Osteoblast (primary cell): ENCODE measurements at regions not wholly inside any gene's neighbourhood (a gene's known extent, or its start where the extent isn't known, plus 50 kb on each side); places are given as distances from the start of the nearest gene placed in this dataset.

Experiments
- DNase-seq: peaks from one replicate; pipeline ENCODE4 v3.0.0; 2011; ENCODE audit warnings: low spot score, mixed read lengths; ENCODE audit not compliant: insufficient read length; ENCODE audit errors: missing footprints
- H2AFZ ChIP-seq: 2 replicates; pipeline ENCODE4 v1.6.0; 2011; ENCODE audit warnings: mild to moderate bottlenecking, low read length
- H3K27ac ChIP-seq: 2 replicates; pipeline ENCODE4 v1.5.1; 2011; ENCODE audit warnings: mild to moderate bottlenecking, low read depth, low read length, moderate library complexity
- H3K27me3 ChIP-seq: 2 replicates; pipeline ENCODE4 v1.6.0; 2012; ENCODE audit warnings: mild to moderate bottlenecking, control low read depth, inconsistent platforms, low read length, moderate library complexity; ENCODE audit not compliant: insufficient read depth
- H3K36me3 ChIP-seq: 2 replicates; pipeline ENCODE4 v1.5.1; 2011; ENCODE audit warnings: mild to moderate bottlenecking, low read length, control low read depth, moderate library complexity; ENCODE audit not compliant: insufficient read depth
- H3K4me1 ChIP-seq: 2 replicates; pipeline ENCODE4 v1.5.1; 2011; ENCODE audit warnings: mild to moderate bottlenecking, low read length, control low read depth, moderate library complexity; ENCODE audit not compliant: insufficient read depth
- H3K4me2 ChIP-seq: 2 replicates; pipeline ENCODE4 v1.6.0; 2011; ENCODE audit warnings: mild to moderate bottlenecking, low read length; ENCODE audit not compliant: insufficient read depth
- H3K4me3 ChIP-seq: fragments of 200-600 bp; sonication (generic); 3 replicates; pipeline ENCODE4 v1.5.1; 2012; ENCODE audit warnings: mild to moderate bottlenecking, low read length, inconsistent platforms; ENCODE audit not compliant: insufficient read depth
- H3K79me2 ChIP-seq: 2 replicates; pipeline ENCODE4 v1.6.0; 2012; ENCODE audit warnings: mild to moderate bottlenecking, low read length, control low read depth, inconsistent platforms; ENCODE audit not compliant: insufficient read depth
- H3K9me3 ChIP-seq: 2 replicates; pipeline ENCODE4 v1.5.1; 2011; ENCODE audit warnings: low read depth, low read length, control low read depth
- H4K20me1 ChIP-seq: 2 replicates; pipeline ENCODE4 v1.6.0; 2012; ENCODE audit warnings: mild to moderate bottlenecking, low read length, control low read depth; ENCODE audit not compliant: insufficient read depth
- CTCF ChIP-seq: IDR thresholded peaks from 2 replicates; pipeline ENCODE4 v1.5.1; 2011; ENCODE audit warnings: mild to moderate bottlenecking, low read depth, low read length, moderate library complexity; ENCODE audit errors: extremely low read depth

DNA sequence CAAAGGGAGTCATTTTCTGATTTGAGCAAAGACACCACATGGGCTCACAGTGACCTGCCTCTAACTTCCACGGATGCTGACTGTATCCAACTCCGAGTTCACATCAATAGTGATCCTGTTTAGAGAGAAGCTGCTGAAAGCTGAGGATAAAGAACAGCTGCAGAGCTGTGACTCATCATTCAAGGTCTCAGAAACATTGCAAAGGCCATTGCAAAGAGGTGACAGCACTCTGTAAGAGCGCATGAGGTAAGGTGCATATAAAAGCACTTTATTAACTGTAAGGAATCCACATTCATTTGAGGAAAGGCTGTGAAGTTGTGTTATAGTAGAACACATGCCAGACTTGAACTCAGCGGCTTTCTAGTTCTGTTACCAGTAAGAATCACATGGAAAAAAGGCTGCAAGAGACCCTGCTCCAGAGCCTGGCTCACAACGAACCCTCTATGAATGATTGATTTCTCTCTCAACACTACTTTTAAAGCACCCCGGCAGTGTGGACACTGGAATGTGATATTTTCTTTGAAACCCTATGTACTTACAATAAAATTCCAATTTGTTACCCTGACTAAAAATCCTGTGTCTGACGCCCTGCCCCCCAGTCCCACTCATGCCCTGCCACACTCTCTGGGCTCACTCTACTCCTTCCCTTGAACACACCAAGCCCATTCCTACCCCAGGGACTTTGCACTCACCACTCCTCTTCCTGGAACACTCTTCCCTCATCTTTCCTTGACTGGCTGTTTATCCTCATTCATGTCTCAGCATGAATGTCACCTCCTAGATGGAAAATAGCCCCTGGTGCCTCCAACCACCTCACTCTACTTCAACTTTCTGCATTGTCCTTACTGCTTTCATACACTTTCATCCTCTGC, 111.2 kb downstream of the LSM3 start:
- no peaks in the 10 kb centered on the region for H3K4me1 ChIP-seq
- no peak overlapping the region for H3K4me3 ChIP-seq
- no peaks in the 10 kb centered on the region for H3K36me3 ChIP-seq
- H3K9me3 ChIP-seq, result no peaks in the 10 kb centered on the region
- H2AFZ ChIP-seq, result no peak overlapping the region
- DNase-seq, result peak; percentile 95
- no peaks in the 10 kb centered on the region for H3K79me2 ChIP-seq
- TF ChIP-seq CTCF, result no peak
- H3K27me3 ChIP-seq, result peaks cover 4% of the 10 kb centered on the region
- H3K4me2 ChIP-seq, result no peak overlapping the region
- H4K20me1 ChIP-seq, result no peaks in the 10 kb centered on the region
- no peak overlapping the region for H3K27ac ChIP-seq

GRCh38 chr3:14290631-14291385, 111.6 kb upstream of the SLC6A6 start:
- Histone ChIP-seq H3K4me2 (no peak overlapping the region), H3K4me3 (no peak overlapping the region), H3K36me3 (no peaks in the 10 kb centered on the region), H3K27me3 (peaks cover 4% of the 10 kb centered on the region), H3K4me1 (no peaks in the 10 kb centered on the region), H2AFZ (no peak overlapping the region), H3K9me3 (no peaks in the 10 kb centered on the region), H4K20me1 (no peaks in the 10 kb centered on the region), H3K27ac (no peak overlapping the region), H3K79me2 (no peaks in the 10 kb centered on the region)
- DNase-seq, result peak; percentile 64
- TF ChIP-seq CTCF, result no peak

- no peaks in the 10 kb centered on the region for H3K36me3 ChIP-seq
- no peak overlapping the region for H3K4me2 ChIP-seq
- no peak for TF ChIP-seq CTCF
- no peaks in the 10 kb centered on the region for H4K20me1 ChIP-seq
- H3K4me1 ChIP-seq, result no peaks in the 10 kb centered on the region
- no peaks in the 10 kb centered on the region for H3K9me3 ChIP-seq
- H3K27ac ChIP-seq, result no peak overlapping the region
- no peak for DNase-seq
- no peak overlapping the region for H2AFZ ChIP-seq
- H3K27me3 ChIP-seq, result peaks cover 8% of the 10 kb centered on the region
- no peak overlapping the region for H3K4me3 ChIP-seq
- no peaks in the 10 kb centered on the region for H3K79me2 ChIP-seq
Observed at GRCh38 chr3:14295037-14295436, 107.4 kb upstream of the SLC6A6 start.

GRCh38 chr3:14295801-14296200, 106.6 kb upstream of the SLC6A6 start:
- no peak overlapping the region for H3K4me3 ChIP-seq
- H3K9me3 ChIP-seq, result no peaks in the 10 kb centered on the region
- TF ChIP-seq CTCF, result no peak
- peak; percentile 50 for DNase-seq
- peaks cover 5% of the 10 kb centered on the region for H3K27me3 ChIP-seq
- H3K79me2 ChIP-seq, result no peaks in the 10 kb centered on the region
- H2AFZ ChIP-seq, result no peak overlapping the region
- no peaks in the 10 kb centered on the region for H4K20me1 ChIP-seq
- H3K27ac ChIP-seq, result no peak overlapping the region
- no peaks in the 10 kb centered on the region for H3K4me1 ChIP-seq
- no peak overlapping the region for H3K4me2 ChIP-seq
- H3K36me3 ChIP-seq, result no peaks in the 10 kb centered on the region
